NB4 (cell line): ENCODE measurements at regions not wholly inside any gene's neighbourhood (a gene's known extent, or its start where the extent isn't known, plus 50 kb on each side); places are given as distances from the start of the nearest gene placed in this dataset.

ENCODE experiments used
- MYC ChIP-seq: IDR thresholded peaks from 2 replicates; pipeline ENCODE4 v1.6.1; 2011; ENCODE audit warnings: low read depth, low read length
- POLR2A ChIP-seq: IDR thresholded peaks from 2 replicates; pipeline ENCODE4 v1.6.1; 2011; ENCODE audit warnings: mild to moderate bottlenecking; ENCODE audit not compliant: insufficient read length; ENCODE audit errors: extremely low read depth
- TF ChIP-seq, protein P1 (sequence below): IDR thresholded peaks from one replicate; pipeline ENCODE4 v1.5.1; 2012; ENCODE audit warnings: low read depth, low read length
- TF ChIP-seq, protein P2 (sequence below): IDR thresholded peaks from 2 replicates; pipeline ENCODE4 v1.6.1; 2011; ENCODE audit warnings: low read depth, low read length

DNA sequence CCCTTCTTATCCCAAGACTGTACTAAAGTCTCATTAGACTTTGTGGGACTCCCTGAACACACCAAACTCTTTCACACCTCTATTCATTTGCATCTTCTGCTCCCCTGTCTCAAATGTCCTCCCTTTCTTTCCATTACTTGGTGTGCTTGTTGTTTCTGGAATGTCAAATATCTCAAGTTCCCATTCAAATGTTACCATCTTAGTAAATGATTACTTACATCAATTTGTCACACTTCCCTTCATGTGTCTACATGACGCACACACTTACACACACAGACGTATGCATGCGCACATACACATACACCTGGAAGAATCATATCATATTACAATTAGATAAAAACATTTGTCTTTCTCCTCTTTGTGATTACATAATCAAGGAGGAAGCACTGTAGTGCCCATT is 210.8 kb upstream of the TEX13C start:
- TF ChIP-seq, protein P1, sequence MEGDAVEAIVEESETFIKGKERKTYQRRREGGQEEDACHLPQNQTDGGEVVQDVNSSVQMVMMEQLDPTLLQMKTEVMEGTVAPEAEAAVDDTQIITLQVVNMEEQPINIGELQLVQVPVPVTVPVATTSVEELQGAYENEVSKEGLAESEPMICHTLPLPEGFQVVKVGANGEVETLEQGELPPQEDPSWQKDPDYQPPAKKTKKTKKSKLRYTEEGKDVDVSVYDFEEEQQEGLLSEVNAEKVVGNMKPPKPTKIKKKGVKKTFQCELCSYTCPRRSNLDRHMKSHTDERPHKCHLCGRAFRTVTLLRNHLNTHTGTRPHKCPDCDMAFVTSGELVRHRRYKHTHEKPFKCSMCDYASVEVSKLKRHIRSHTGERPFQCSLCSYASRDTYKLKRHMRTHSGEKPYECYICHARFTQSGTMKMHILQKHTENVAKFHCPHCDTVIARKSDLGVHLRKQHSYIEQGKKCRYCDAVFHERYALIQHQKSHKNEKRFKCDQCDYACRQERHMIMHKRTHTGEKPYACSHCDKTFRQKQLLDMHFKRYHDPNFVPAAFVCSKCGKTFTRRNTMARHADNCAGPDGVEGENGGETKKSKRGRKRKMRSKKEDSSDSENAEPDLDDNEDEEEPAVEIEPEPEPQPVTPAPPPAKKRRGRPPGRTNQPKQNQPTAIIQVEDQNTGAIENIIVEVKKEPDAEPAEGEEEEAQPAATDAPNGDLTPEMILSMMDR, result no peak
- TF ChIP-seq, protein P2, sequence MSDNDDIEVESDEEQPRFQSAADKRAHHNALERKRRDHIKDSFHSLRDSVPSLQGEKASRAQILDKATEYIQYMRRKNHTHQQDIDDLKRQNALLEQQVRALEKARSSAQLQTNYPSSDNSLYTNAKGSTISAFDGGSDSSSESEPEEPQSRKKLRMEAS, result no peak
- TF ChIP-seq POLR2A (no peak), MYC (no peak)
